NB4 (cell line): ENCODE measurements at regions not wholly inside any gene's neighbourhood (a gene's known extent, or its start where the extent isn't known, plus 50 kb on each side); places are given as distances from the start of the nearest gene placed in this dataset.

ENCODE experiments used
- MYC ChIP-seq: IDR thresholded peaks from 2 replicates; pipeline ENCODE4 v1.6.1; 2011; ENCODE audit warnings: low read depth, low read length
- POLR2A ChIP-seq: IDR thresholded peaks from 2 replicates; pipeline ENCODE4 v1.6.1; 2011; ENCODE audit warnings: mild to moderate bottlenecking; ENCODE audit not compliant: insufficient read length; ENCODE audit errors: extremely low read depth
- TF ChIP-seq, protein P1 (sequence below): IDR thresholded peaks from 2 replicates; pipeline ENCODE4 v1.6.1; 2011; ENCODE audit warnings: low read depth, low read length
- TF ChIP-seq, protein P2 (sequence below): IDR thresholded peaks from one replicate; pipeline ENCODE4 v1.5.1; 2012; ENCODE audit warnings: low read depth, low read length

DNA sequence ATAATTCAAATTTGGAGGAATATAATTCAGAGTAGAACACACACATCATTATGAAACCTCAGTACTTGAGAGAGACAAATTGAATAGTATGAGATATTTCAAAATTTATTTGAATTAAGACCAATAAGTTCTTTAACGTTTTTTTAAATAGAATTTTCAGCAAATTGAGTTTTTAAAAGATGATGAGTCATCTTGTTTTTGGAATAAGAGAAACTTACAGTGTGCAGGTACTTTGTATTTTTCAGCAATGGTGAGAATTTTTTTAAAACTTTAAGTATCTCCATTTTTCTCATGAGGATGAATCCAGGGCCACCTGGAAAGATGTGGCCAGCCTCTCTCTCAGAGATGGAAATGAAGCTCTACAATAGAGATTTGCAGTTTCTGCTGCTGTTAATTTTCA lies 1015.0 kb upstream of the TENM4 start:
- TF ChIP-seq, protein P1, sequence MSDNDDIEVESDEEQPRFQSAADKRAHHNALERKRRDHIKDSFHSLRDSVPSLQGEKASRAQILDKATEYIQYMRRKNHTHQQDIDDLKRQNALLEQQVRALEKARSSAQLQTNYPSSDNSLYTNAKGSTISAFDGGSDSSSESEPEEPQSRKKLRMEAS = no peak
- TF ChIP-seq, protein P2, sequence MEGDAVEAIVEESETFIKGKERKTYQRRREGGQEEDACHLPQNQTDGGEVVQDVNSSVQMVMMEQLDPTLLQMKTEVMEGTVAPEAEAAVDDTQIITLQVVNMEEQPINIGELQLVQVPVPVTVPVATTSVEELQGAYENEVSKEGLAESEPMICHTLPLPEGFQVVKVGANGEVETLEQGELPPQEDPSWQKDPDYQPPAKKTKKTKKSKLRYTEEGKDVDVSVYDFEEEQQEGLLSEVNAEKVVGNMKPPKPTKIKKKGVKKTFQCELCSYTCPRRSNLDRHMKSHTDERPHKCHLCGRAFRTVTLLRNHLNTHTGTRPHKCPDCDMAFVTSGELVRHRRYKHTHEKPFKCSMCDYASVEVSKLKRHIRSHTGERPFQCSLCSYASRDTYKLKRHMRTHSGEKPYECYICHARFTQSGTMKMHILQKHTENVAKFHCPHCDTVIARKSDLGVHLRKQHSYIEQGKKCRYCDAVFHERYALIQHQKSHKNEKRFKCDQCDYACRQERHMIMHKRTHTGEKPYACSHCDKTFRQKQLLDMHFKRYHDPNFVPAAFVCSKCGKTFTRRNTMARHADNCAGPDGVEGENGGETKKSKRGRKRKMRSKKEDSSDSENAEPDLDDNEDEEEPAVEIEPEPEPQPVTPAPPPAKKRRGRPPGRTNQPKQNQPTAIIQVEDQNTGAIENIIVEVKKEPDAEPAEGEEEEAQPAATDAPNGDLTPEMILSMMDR = no peak
- TF ChIP-seq POLR2A (no peak), MYC (no peak)
